SK-N-SH (cell line): ENCODE measurements at regions not wholly inside any gene's neighbourhood (a gene's known extent, or its start where the extent isn't known, plus 50 kb on each side); places are given as distances from the start of the nearest gene placed in this dataset.

ENCODE experiments used
- CTCF ChIA-PET: fragments of 300-600, 350-600 bp; formaldehyde crosslinking; extraction: SDS; loops from one replicate; lab custom pipeline; 2021; lab: Yijun Ruan, JAX
- POLR2A ChIA-PET: fragments of 350-600 bp; sonication (Branson Sonifier 250); formaldehyde crosslinking; extraction: SDS; loops from one replicate; lab custom pipeline; 2020; ENCODE audit warnings: antibody characterized with exemption, inconsistent platforms; lab: Yijun Ruan, JAX
- DNase-seq: peaks from one replicate; pipeline ENCODE4 v3.0.0; 2012
- H2AFZ ChIP-seq: fragments of 200-600 bp; sonication (generic); 2 replicates; pipeline ENCODE4 v1.8.1; 2016; ENCODE audit warnings: antibody characterized with exemption, mild to moderate bottlenecking, low read depth
- H3F3A ChIP-seq: fragments of 200-600 bp; sonication (generic); replicated peaks from 2 replicates; pipeline ENCODE3; 2016; ENCODE audit warnings: antibody characterized with exemption, mild to moderate bottlenecking; ENCODE audit not compliant: insufficient read depth
- H3K27ac ChIP-seq, 2 experiments: fragments of 200-500 bp in 1 of 2; fragments of 200-600 bp in 1 of 2; sonication (Bioruptor generic) in 1 of 2; sonication (generic), shearing (Covaris generic) in 1 of 2; 2 replicates each; pipeline versions ENCODE4 v1.5.1 to v1.6.1; 2014 to 2016; ENCODE audit warnings: low read depth in 2 of 2, inconsistent platforms in 1 of 2, low read length in 1 of 2, mild to moderate bottlenecking in 1 of 2, mixed read lengths in 1 of 2
- H3K27me3 ChIP-seq: fragments of 200-600 bp; sonication (generic), shearing (Covaris generic); 2 replicates; pipeline ENCODE4 v1.6.1; 2016; ENCODE audit warnings: mixed run types; ENCODE audit not compliant: insufficient read depth
- H3K36me3 ChIP-seq, 2 experiments: fragments of 200-500 bp in 1 of 2; fragments of 200-600 bp in 1 of 2; sonication (Bioruptor generic) in 1 of 2; sonication (generic) in 1 of 2; replicated peaks in 1 of 2; 2 replicates each; pipeline versions ENCODE3 to v1.5.1; 2014 to 2016; ENCODE audit warnings: low read length in 1 of 2, mild to moderate bottlenecking in 1 of 2; ENCODE audit not compliant: insufficient read depth in 2 of 2, control insufficient read depth in 1 of 2
- H3K4me1 ChIP-seq, 2 experiments: fragments of 200-500 bp in 1 of 2; fragments of 200-600 bp in 1 of 2; sonication (Bioruptor generic) in 1 of 2; sonication (generic), shearing (Covaris generic) in 1 of 2; 2 replicates each; pipeline versions ENCODE4 v1.5.1 to v1.6.1; 2014 to 2016; ENCODE audit warnings: low read depth in 1 of 2, low read length in 1 of 2, mixed run types in 1 of 2; ENCODE audit not compliant: insufficient read depth in 2 of 2, control insufficient read depth in 1 of 2
- H3K4me2 ChIP-seq: fragments of 200-600 bp; sonication (generic), shearing (Covaris generic); 2 replicates; pipeline ENCODE4 v1.6.1; 2017; ENCODE audit warnings: mixed run types
- H3K4me3 ChIP-seq, 2 experiments: fragments of 200-500 bp in 1 of 2; fragments of 200-600 bp in 1 of 2; sonication (Bioruptor generic) in 1 of 2; sonication (generic), shearing (Covaris generic) in 1 of 2; 2 replicates each; pipeline versions ENCODE4 v1.5.1 to v1.8.1; 2014 to 2016; ENCODE audit warnings: low read depth in 2 of 2, inconsistent platforms in 1 of 2, low read length in 1 of 2, mild to moderate bottlenecking in 1 of 2, mixed read lengths in 1 of 2, moderate library complexity in 1 of 2
- H3K79me2 ChIP-seq: fragments of 200-600 bp; sonication (generic); 2 replicates; pipeline ENCODE4 v1.8.1; 2017; ENCODE audit warnings: mild to moderate bottlenecking; ENCODE audit not compliant: insufficient read depth
- H3K9ac ChIP-seq: fragments of 200-600 bp; sonication (generic); 2 replicates; pipeline ENCODE4 v1.6.1; 2017; ENCODE audit warnings: mixed run types
- H3K9me2 ChIP-seq: fragments of 200-600 bp; sonication (generic); 2 replicates; pipeline ENCODE4 v1.6.1; 2017; ENCODE audit warnings: mixed run types
- H3K9me3 ChIP-seq: fragments of 200-600 bp; sonication (generic); 2 replicates; pipeline ENCODE4 v1.6.1; 2017; ENCODE audit warnings: mixed run types, mild to moderate bottlenecking, moderate library complexity
- H4K20me1 ChIP-seq: fragments of 200-600 bp; sonication (generic); 2 replicates; pipeline ENCODE4 v1.6.1; 2017; ENCODE audit warnings: mild to moderate bottlenecking, mixed run types; ENCODE audit not compliant: insufficient read depth
- CHD2 ChIP-seq: fragments of 150-350 bp; IDR thresholded peaks from 2 replicates; pipeline ENCODE4 v1.6.1; 2018; ENCODE audit warnings: low read length; ENCODE audit not compliant: partially characterized antibody
- ELF1 ChIP-seq: IDR thresholded peaks from 2 replicates; pipeline ENCODE4 v1.4.0; 2012
- EZH2phosphoT487 ChIP-seq: fragments of 200-600 bp; sonication (generic); IDR thresholded peaks from 2 replicates; pipeline ENCODE4 v1.6.1; 2017; ENCODE audit warnings: low read depth, mixed run types, mild to moderate bottlenecking, antibody characterized with exemption, moderate library complexity, borderline replicate concordance
- FOXM1 ChIP-seq: IDR thresholded peaks from 2 replicates; pipeline ENCODE4 v1.4.0; 2012; ENCODE audit warnings: low read depth, mild to moderate bottlenecking
- JUND ChIP-seq: IDR thresholded peaks from 2 replicates; pipeline ENCODE4 v1.4.0; 2012
- NFIC ChIP-seq: IDR thresholded peaks from 2 replicates; pipeline ENCODE4 v1.4.0; 2012; ENCODE audit warnings: borderline replicate concordance
- NRF1 ChIP-seq: IDR thresholded peaks from 2 replicates; pipeline ENCODE4 v1.6.1; 2012; ENCODE audit warnings: low read depth, mild to moderate bottlenecking, low read length
- RCOR1 ChIP-seq: fragments of 150-350 bp; IDR thresholded peaks from 2 replicates; pipeline ENCODE4 v1.6.1; 2017; ENCODE audit warnings: antibody characterized with exemption, low read length
- SIN3A ChIP-seq: IDR thresholded peaks from 2 replicates; pipeline ENCODE4 v1.6.1; 2012; ENCODE audit warnings: low read depth, mild to moderate bottlenecking, low read length, moderate library complexity, borderline replicate concordance
- SMC3 ChIP-seq: IDR thresholded peaks from 2 replicates; pipeline ENCODE4 v1.6.1; 2012; ENCODE audit warnings: low read depth, low read length, improper control_type of control experiment
- TCF12 ChIP-seq: IDR thresholded peaks from 2 replicates; pipeline ENCODE4 v1.4.0; 2012
- TEAD4 ChIP-seq: IDR thresholded peaks from 2 replicates; pipeline ENCODE4 v1.4.0; 2012; ENCODE audit warnings: mild to moderate bottlenecking, borderline replicate concordance; ENCODE audit not compliant: insufficient read depth
- WGBS: methylation state at CpG from one replicate; pipeline ENCODE4 v1.1.6; 2017; ENCODE audit warnings: low lambda C conversion rate; 5-methylcytosine and 5-hydroxymethylcytosine counted together
- TF ChIP-seq, protein P1 (sequence below): fragments of 150-350 bp; IDR thresholded peaks from 2 replicates; pipeline ENCODE4 v1.6.1; 2017; ENCODE audit warnings: antibody characterized with exemption, low read length, low read depth, borderline replicate concordance
- TF ChIP-seq, protein P2 (sequence below): fragments of 150-350 bp; IDR thresholded peaks from 2 replicates; pipeline ENCODE4 v1.6.1; 2016; ENCODE audit warnings: mild to moderate bottlenecking, low read depth, low read length

DNA sequence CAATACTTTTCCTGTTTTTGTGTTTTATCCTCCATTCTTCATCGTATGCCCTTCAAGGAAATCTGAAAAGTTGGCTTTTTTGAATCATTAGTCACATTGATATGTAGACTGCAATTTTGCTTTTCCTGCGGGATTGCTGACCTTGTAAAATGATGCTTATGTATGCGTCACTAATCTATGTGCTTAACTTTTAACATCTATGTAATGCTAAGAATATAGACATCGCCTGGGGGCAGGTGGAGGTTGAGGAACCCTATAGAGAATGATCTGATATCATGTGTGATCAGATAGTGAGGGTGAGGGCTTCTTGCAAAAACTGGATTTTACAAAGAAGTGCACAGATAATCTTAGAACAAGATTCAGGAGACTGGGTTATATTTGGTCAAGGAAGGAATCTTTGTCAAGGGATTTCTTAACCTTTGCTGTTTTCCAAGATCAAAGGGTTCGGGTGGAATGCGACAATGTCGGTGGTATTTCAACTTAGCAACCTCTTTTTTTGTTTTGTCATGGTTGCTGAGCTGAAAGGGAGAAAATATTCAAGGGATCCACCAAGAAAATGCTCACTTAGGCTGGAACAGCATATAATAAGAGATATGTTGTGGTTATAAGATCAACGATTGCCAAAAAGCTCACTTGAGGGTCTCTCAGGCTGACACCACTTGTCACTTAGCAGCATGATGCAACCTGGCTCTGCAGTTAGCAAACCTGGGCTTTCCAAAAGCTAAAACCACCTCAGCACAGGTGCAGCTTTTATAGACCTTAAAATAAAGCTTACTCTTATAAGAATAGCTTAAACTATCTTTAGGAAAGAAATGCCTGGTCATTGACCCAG lies 70.6 kb upstream of the PUDP start:
- no peak overlapping the region for H3K27ac ChIP-seq
- TF ChIP-seq SIN3A (no peak), EZH2phosphoT487 (no peak), FOXM1 (no peak), RCOR1 (no peak)
- H3K4me2 ChIP-seq = no peak overlapping the region
- no peak overlapping the region for H2AFZ ChIP-seq
- H3K9me3 ChIP-seq = no peaks in the 10 kb centered on the region
- no peaks in the 10 kb centered on the region for H3K36me3 ChIP-seq
- DNase-seq = no peak
- ChIA-PET CTCF (no interaction called here), POLR2A (no interaction called here)
- H3K9ac ChIP-seq = no peak overlapping the region
- no peaks in the 10 kb centered on the region for H3K9me2 ChIP-seq
- no peaks in the 10 kb centered on the region for H3K27me3 ChIP-seq
- 48% methylated on average over 8 of the region's 8 CpGs for WGBS
- no peaks in the 10 kb centered on the region for H4K20me1 ChIP-seq
- H3K4me3 ChIP-seq = no peak overlapping the region
- H3K4me1 ChIP-seq = no peaks in the 10 kb centered on the region
- no peaks in the 10 kb centered on the region for H3K79me2 ChIP-seq
- H3F3A ChIP-seq = no peaks in the 10 kb centered on the region

DNA sequence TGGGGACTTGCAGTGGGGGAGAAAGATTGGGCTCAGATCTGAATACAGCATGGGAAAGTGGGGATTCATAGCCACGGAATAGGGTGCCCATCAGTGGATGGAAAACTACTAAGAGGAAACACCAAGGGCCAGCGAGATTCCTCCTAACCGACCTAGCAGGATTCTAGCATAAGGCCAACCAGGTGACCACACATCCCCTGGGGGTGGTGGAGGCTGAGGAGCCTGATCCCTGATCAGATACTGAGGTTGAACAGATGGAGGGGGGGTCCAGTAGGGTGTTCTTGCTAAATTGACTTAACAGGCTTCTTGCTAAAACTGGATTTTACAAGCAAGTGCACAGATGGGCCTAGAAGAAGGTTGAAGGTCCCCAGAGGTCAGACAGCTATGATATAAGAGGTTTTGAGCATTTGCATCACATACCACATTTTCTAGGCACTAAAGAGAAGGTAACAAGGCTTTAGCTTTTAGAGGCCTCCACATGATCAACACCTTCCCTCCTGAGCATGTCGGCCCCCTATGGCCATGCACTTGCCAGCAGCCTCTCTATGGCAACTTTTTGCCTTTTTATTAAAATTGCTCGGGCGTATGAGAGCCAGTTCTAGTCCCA lies 69.1 kb upstream of the PUDP start:
- no peak overlapping the region for H3K4me3 ChIP-seq
- H4K20me1 ChIP-seq = no peaks in the 10 kb centered on the region
- H3K27me3 ChIP-seq = no peaks in the 10 kb centered on the region
- no peak overlapping the region for H3K9ac ChIP-seq
- DNase-seq = no peak
- TF ChIP-seq TCF12 (no peak), SMC3 (no peak), EZH2phosphoT487 (no peak), JUND (no peak), SIN3A (no peak), NFIC (no peak), TEAD4 (no peak), FOXM1 (no peak), CHD2 (no peak), ELF1 (no peak), NRF1 (no peak)
- TF ChIP-seq, protein P1, sequence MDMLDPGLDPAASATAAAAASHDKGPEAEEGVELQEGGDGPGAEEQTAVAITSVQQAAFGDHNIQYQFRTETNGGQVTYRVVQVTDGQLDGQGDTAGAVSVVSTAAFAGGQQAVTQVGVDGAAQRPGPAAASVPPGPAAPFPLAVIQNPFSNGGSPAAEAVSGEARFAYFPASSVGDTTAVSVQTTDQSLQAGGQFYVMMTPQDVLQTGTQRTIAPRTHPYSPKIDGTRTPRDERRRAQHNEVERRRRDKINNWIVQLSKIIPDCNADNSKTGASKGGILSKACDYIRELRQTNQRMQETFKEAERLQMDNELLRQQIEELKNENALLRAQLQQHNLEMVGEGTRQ = no peak
- TF ChIP-seq, protein P2, sequence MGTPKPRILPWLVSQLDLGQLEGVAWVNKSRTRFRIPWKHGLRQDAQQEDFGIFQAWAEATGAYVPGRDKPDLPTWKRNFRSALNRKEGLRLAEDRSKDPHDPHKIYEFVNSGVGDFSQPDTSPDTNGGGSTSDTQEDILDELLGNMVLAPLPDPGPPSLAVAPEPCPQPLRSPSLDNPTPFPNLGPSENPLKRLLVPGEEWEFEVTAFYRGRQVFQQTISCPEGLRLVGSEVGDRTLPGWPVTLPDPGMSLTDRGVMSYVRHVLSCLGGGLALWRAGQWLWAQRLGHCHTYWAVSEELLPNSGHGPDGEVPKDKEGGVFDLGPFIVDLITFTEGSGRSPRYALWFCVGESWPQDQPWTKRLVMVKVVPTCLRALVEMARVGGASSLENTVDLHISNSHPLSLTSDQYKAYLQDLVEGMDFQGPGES = no peak
- no peaks in the 10 kb centered on the region for H3K9me2 ChIP-seq
- no peak overlapping the region for H2AFZ ChIP-seq
- H3K9me3 ChIP-seq = no peaks in the 10 kb centered on the region
- H3K36me3 ChIP-seq = no peaks in the 10 kb centered on the region
- no peaks in the 10 kb centered on the region for H3F3A ChIP-seq
- no peaks in the 10 kb centered on the region for H3K4me1 ChIP-seq
- no peak overlapping the region for H3K27ac ChIP-seq
- POLR2A ChIA-PET = no interaction called here
- no peak overlapping the region for H3K4me2 ChIP-seq
- 43% methylated on average over 6 of the region's 6 CpGs for WGBS
- CTCF ChIA-PET = no interaction called here
- no peaks in the 10 kb centered on the region for H3K79me2 ChIP-seq
